ENCODE measurements at regions not wholly inside any gene's neighbourhood (a gene's known extent, or its start where the extent isn't known, plus 50 kb on each side); places are given as distances from the start of the nearest gene placed in this dataset.

- no peak for TF ChIP-seq RAD21 (IDR thresholded peaks at IDR 0.05; ENCODE audit: low read depth)
- TF ChIP-seq MAX (IDR thresholded peaks at IDR 0.05): no peak
- TF ChIP-seq EP300 (IDR thresholded peaks at IDR 0.05; ENCODE audit: borderline replicate concordance): no peak
Observed at GRCh38 chr4:97330917-97331316, 812.4 kb downstream of the STPG2 start.

Data from Ishikawa (cell line).